Neural cell (in vitro differentiated cells): ENCODE measurements at regions not wholly inside any gene's neighbourhood (a gene's known extent, or its start where the extent isn't known, plus 50 kb on each side); places are given as distances from the start of the nearest gene placed in this dataset.

Experiments used
- H2AFZ ChIP-seq: fragments of 200-600, 300-800 bp; sonication (generic), shearing (Covaris generic); 2 replicates; pipeline ENCODE4 v1.6.0; 2014; ENCODE audit warnings: low read depth, mild to moderate bottlenecking, antibody characterized with exemption, low read length, moderate library complexity
- H3F3A ChIP-seq: fragments of 200-600 bp; shearing (Covaris generic); 2 replicates; pipeline ENCODE4 v1.6.1; 2016; ENCODE audit warnings: mild to moderate bottlenecking, moderate library complexity, mixed read lengths, antibody characterized with exemption, low read length; ENCODE audit not compliant: insufficient read depth, poor library complexity, severe bottlenecking
- H3K27ac ChIP-seq: fragments of 200-600, 300-800 bp; sonication (generic), shearing (Covaris generic); 2 replicates; pipeline ENCODE4 v1.5.1; 2014; ENCODE audit warnings: mild to moderate bottlenecking, low read length, moderate library complexity
- H3K27me3 ChIP-seq: fragments of 300-800, 200-600 bp; sonication (generic), shearing (Covaris generic); 2 replicates; pipeline ENCODE4 v1.6.0; 2014; ENCODE audit warnings: mild to moderate bottlenecking, low read depth, low read length, moderate library complexity; ENCODE audit not compliant: insufficient read depth
- H3K36me3 ChIP-seq: fragments of 300-800, 200-600 bp; sonication (generic), shearing (Covaris generic); 2 replicates; pipeline ENCODE4 v1.5.1; 2014; ENCODE audit warnings: mild to moderate bottlenecking, antibody characterized with exemption, low read length, moderate library complexity; ENCODE audit not compliant: insufficient read depth
- H3K4me2 ChIP-seq: fragments of 300-800, 200-600 bp; sonication (generic), shearing (Covaris generic); 2 replicates; pipeline ENCODE4 v1.6.0; 2014; ENCODE audit warnings: mild to moderate bottlenecking, low read length
- H3K4me3 ChIP-seq: fragments of 300-800, 200-600 bp; sonication (generic), shearing (Covaris generic); 2 replicates; pipeline ENCODE4 v1.5.1; 2014; ENCODE audit warnings: mild to moderate bottlenecking, low read length, moderate library complexity
- H3K79me2 ChIP-seq: fragments of 200-600 bp; shearing (Covaris generic); replicated peaks from 2 replicates; pipeline ENCODE4 v1.6.0; 2014; ENCODE audit warnings: mild to moderate bottlenecking, low read length, moderate library complexity; ENCODE audit not compliant: insufficient read depth
- H3K9ac ChIP-seq: fragments of 300-800, 200-600 bp; sonication (generic), shearing (Covaris generic); 2 replicates; pipeline ENCODE4 v1.6.1; 2016; ENCODE audit warnings: mild to moderate bottlenecking, low read length, mixed read lengths
- H3K9me2 ChIP-seq: fragments of 200-600 bp; shearing (Covaris generic); 2 replicates; pipeline ENCODE4 v1.6.1; 2016; ENCODE audit warnings: mild to moderate bottlenecking, low read length, mixed read lengths; ENCODE audit not compliant: insufficient read depth
- H3K9me3 ChIP-seq: fragments of 200-600, 300-800 bp; sonication (generic), shearing (Covaris generic); 2 replicates; pipeline ENCODE4 v1.6.1; 2016; ENCODE audit warnings: mild to moderate bottlenecking, mixed run types, low read length, moderate library complexity, mixed read lengths
- H4K20me1 ChIP-seq: fragments of 200-600 bp; shearing (Covaris generic); 2 replicates; pipeline ENCODE4 v1.6.1; 2016; ENCODE audit warnings: mild to moderate bottlenecking, mixed run types; ENCODE audit not compliant: insufficient read depth
- CTCF ChIP-seq: fragments of 450-650 bp; IDR thresholded peaks from 2 replicates; pipeline ENCODE4 v1.5.1; 2014; ENCODE audit warnings: antibody characterized with exemption, mild to moderate bottlenecking, moderate library complexity; ENCODE audit not compliant: poor library complexity, severe bottlenecking
- EP300 ChIP-seq: fragments of 450-650 bp; conservative IDR thresholded peaks from 2 replicates; pipeline ENCODE4 v1.6.1; 2014; ENCODE audit warnings: antibody characterized with exemption, mild to moderate bottlenecking, moderate library complexity; ENCODE audit not compliant: poor library complexity, severe bottlenecking
- EZH2 ChIP-seq: fragments of 200-600, 300-800 bp; shearing (Covaris generic), sonication (generic); IDR thresholded peaks from 2 replicates; pipeline ENCODE4 v1.6.1; 2014; ENCODE audit warnings: antibody characterized with exemption, low read length, borderline replicate concordance, mild to moderate bottlenecking; ENCODE audit not compliant: insufficient read depth, poor library complexity, severe bottlenecking
- MXI1 ChIP-seq: fragments of 450-650 bp; conservative IDR thresholded peaks from 2 replicates; pipeline ENCODE4 v1.6.1; 2014; ENCODE audit warnings: antibody characterized with exemption, mild to moderate bottlenecking; ENCODE audit not compliant: poor library complexity, severe bottlenecking
- POLR2AphosphoS5 ChIP-seq: IDR thresholded peaks from 2 replicates; pipeline ENCODE4 v1.6.1; 2012
- RAD21 ChIP-seq: fragments of 450-650 bp; conservative IDR thresholded peaks from 2 replicates; pipeline ENCODE4 v1.6.1; 2014; ENCODE audit warnings: antibody characterized with exemption, mild to moderate bottlenecking, moderate library complexity
- REST ChIP-seq: IDR thresholded peaks from 2 replicates; pipeline ENCODE4 v1.6.1; 2012; ENCODE audit warnings: borderline replicate concordance
- SMC3 ChIP-seq: fragments of 450-650 bp; conservative IDR thresholded peaks from 2 replicates; pipeline ENCODE4 v1.6.1; 2014; ENCODE audit warnings: antibody characterized with exemption, mild to moderate bottlenecking, moderate library complexity; ENCODE audit not compliant: poor library complexity
- TAF1 ChIP-seq: IDR thresholded peaks from 2 replicates; pipeline ENCODE4 v1.6.1; 2012; ENCODE audit warnings: low read depth

GRCh38 chr2:191488135-191488534 lies 189.8 kb upstream of the NABP1 start:
- H2AFZ ChIP-seq, result no peak overlapping the region
- TF ChIP-seq RAD21 (no peak), EP300 (no peak), POLR2AphosphoS5 (no peak), MXI1 (no peak), SMC3 (no peak), EZH2 (no peak), CTCF (no peak), REST (no peak), TAF1 (no peak)

GRCh38 chr2:191489177-191489576 lies 188.8 kb upstream of the NABP1 start:
- Histone ChIP-seq H3K79me2 (no peaks in the 10 kb centered on the region), H3K9ac (no peak overlapping the region), H3K36me3 (no peaks in the 10 kb centered on the region), H3K27me3 (no peaks in the 10 kb centered on the region), H3K9me3 (no peaks in the 10 kb centered on the region), H3K4me3 (no peak overlapping the region), H3K4me2 (no peak overlapping the region), H3K27ac (no peak overlapping the region), H4K20me1 (no peaks in the 10 kb centered on the region), H3F3A (no peaks in the 10 kb centered on the region), H3K9me2 (no peaks in the 10 kb centered on the region), H2AFZ (no peak overlapping the region)
- TF ChIP-seq MXI1 (no peak), SMC3 (no peak), EP300 (no peak), POLR2AphosphoS5 (no peak)

More at GRCh38 chr2:191488135-191488534, 189.8 kb upstream of the NABP1 start:
- H3K9ac ChIP-seq, result no peak overlapping the region
- no peak overlapping the region for H3K27ac ChIP-seq
- no peaks in the 10 kb centered on the region for H3K36me3 ChIP-seq
- no peak overlapping the region for H3K4me2 ChIP-seq
- no peaks in the 10 kb centered on the region for H3K9me2 ChIP-seq
- no peaks in the 10 kb centered on the region for H4K20me1 ChIP-seq
- H3K79me2 ChIP-seq, result no peaks in the 10 kb centered on the region
- H3K9me3 ChIP-seq, result no peaks in the 10 kb centered on the region
- H3K4me3 ChIP-seq, result no peak overlapping the region
- H3F3A ChIP-seq, result no peaks in the 10 kb centered on the region
- H3K27me3 ChIP-seq, result no peaks in the 10 kb centered on the region

GRCh38 chr2:191496838-191497237 lies 181.1 kb upstream of the NABP1 start:
- no peak for TF ChIP-seq MXI1
- no peak for TF ChIP-seq EP300
- TF ChIP-seq CTCF, result no peak
- TF ChIP-seq SMC3, result no peak
- no peak for TF ChIP-seq REST
- no peak for TF ChIP-seq TAF1
- no peak for TF ChIP-seq POLR2AphosphoS5
- TF ChIP-seq RAD21, result no peak
- TF ChIP-seq EZH2, result no peak
- no peak overlapping the region for H3K9ac ChIP-seq
- no peaks in the 10 kb centered on the region for H3F3A ChIP-seq
- no peaks in the 10 kb centered on the region for H4K20me1 ChIP-seq
- no peaks in the 10 kb centered on the region for H3K36me3 ChIP-seq
- no peak overlapping the region for H3K4me3 ChIP-seq
- no peak overlapping the region for H2AFZ ChIP-seq
- H3K27ac ChIP-seq, result no peak overlapping the region
- H3K9me2 ChIP-seq, result no peaks in the 10 kb centered on the region
- no peaks in the 10 kb centered on the region for H3K79me2 ChIP-seq
- no peaks in the 10 kb centered on the region for H3K27me3 ChIP-seq
- H3K4me2 ChIP-seq, result no peak overlapping the region
- no peaks in the 10 kb centered on the region for H3K9me3 ChIP-seq
